ENCODE measurements at regions not wholly inside any gene's neighbourhood (a gene's known extent, or its start where the extent isn't known, plus 50 kb on each side); places are given as distances from the start of the nearest gene placed in this dataset.

- no peak for DNase-seq
Measured at GRCh38 chr2:20562540-20563225, 88.2 kb downstream of the HS1BP3 start.

- DNase-seq, result no peak
Measured at GRCh38 chr2:20563251-20563650, 87.6 kb downstream of the HS1BP3 start.

DNA sequence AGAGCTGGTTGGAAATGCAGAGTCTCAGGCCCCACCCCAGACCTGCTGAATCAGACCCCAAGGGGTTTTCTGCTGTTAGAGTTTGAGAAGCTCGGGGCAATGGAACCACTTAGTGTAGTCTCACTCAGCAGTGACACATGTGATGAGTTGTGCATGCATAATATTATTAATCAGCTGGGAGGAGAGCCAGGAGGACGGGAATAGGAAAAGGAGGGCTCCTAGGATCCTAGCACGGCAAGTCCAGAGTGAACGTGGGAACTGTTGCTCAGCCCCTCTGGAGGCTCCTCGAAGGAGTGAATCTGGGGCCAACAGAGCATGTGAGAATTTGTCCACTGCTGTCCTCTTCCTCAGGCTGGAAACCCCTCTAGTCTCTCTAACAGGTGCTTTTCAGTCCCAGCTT, 87.1 kb downstream of the HS1BP3 start:
- DNase-seq, result no peak

DNA sequence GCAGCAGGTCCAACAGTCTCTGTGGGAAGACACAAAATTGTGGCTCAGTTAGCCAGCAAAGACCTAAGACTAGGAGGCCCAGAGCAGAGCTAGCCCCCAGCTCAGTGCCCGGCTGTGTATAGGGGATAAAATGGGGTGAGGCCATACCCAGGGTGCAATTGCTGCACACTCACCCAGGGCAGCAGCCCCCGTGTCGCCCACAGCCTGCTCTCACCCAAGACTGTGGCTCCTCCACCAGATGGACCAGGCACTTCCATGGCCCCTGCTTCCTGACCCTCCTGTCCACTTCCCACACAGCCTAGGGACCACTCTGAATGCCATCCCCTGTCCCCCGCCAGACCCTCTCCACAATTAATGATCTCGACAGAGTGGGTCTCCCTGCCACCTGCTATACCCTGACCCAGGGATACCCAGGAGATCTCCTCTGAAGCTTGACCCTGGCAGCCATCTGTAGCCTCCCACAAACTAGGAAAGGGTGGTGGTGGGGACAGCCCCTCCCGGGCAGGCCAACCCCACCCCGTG, 85.7 kb downstream of the HS1BP3 start:
- no peak for DNase-seq

DNA sequence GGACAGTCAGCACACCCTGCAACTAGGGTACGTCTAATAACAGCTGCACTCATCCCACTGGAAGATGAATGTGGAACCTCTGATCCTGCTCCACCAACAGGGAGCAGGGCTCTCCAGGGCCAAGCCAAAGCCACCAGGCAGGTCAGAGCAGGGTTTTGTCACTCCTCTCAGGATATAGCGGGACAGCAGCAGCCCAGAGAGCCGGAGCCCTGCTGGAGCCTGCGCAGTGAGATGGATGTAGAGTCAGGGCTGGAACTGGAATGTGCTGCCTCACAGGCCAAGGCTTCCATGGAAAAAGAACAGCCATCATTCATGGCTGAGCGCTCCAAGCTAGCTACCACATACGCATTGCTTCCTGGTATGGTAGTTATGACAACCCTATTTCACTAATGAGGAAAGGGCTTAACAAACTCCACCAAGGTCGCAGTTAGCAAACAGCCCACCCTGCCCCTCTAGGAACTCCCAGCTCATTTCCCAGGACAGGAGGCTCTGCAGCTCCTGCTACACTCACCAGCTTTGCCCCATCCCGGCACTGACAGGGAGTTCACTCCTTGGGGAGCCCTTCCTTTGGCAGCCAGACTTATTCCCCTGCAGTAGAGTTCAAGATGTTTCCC, 85.2 kb downstream of the HS1BP3 start:
- DNase-seq, result no peak

GRCh38 chr2:20566331-20566730, 84.6 kb downstream of the HS1BP3 start:
- no peak for DNase-seq

GRCh38 chr2:20567159-20567925, 83.6 kb downstream of the HS1BP3 start:
- DNase-seq, result no peak

All from activated CD4-positive, alpha-beta T cell treated with anti-CD3 and anti-CD28 coated beads, Interleukin-2, amount 50 U/mL, for 16 hours (primary cell).